ENCODE measurements at regions not wholly inside any gene's neighbourhood (a gene's known extent, or its start where the extent isn't known, plus 50 kb on each side); places are given as distances from the start of the nearest gene placed in this dataset.

GRCh38 chr3:104553121-104553520 is 813.6 kb upstream of the ALCAM start:
- TF ChIP-seq CTCF (IDR thresholded peaks at IDR 0.05; ENCODE audit: borderline replicate concordance, extremely low read depth, insufficient read depth): no peak
- Histone ChIP-seq H3K27ac (ENCODE audit: low read depth in 2 of 2, low read length in 2 of 2) (no peak overlapping the region), H3K27me3 (ENCODE audit: control insufficient read depth, insufficient read depth, low read length) (no peaks in the 10 kb centered on the region), H3K4me3 (ENCODE audit: low read length in 3 of 3) (no peak overlapping the region), H3K9ac (ENCODE audit: low read length in 3 of 3) (no peak overlapping the region), H3K9me3 (ENCODE audit: control insufficient read depth in 2 of 3, insufficient read depth in 1 of 3, low read length in 3 of 3) (no peaks in the 10 kb centered on the region), H3K36me3 (ENCODE audit: control insufficient read depth in 2 of 3, insufficient read depth in 3 of 3, low read length in 3 of 3) (no peaks in the 10 kb centered on the region), H3K4me1 (ENCODE audit: control insufficient read depth in 2 of 3, insufficient read depth in 2 of 3, low read depth in 1 of 3, low read length in 3 of 3) (no peaks in the 10 kb centered on the region)
- DNase-seq (no peak), FAIRE-seq (no peak)
- intact Hi-C loops (cut with DNase I): no loop called here

GRCh38 chr3:104554425-104554824 is 812.3 kb upstream of the ALCAM start:
- FAIRE-seq: no peak
- H3K27me3 ChIP-seq (ENCODE audit: control insufficient read depth, insufficient read depth, low read length): no peaks in the 10 kb centered on the region

GRCh38 chr3:104555728-104556127 is 811.0 kb upstream of the ALCAM start:
- H3K4me1 ChIP-seq (ENCODE audit: control insufficient read depth in 2 of 3, insufficient read depth in 2 of 3, low read depth in 1 of 3, low read length in 3 of 3): no peaks in the 10 kb centered on the region

More at GRCh38 chr3:104554425-104554824, 812.3 kb upstream of the ALCAM start:
- DNase-seq: no peak
- H3K36me3 ChIP-seq (ENCODE audit: control insufficient read depth in 2 of 3, insufficient read depth in 3 of 3, low read length in 3 of 3): no peaks in the 10 kb centered on the region
- H3K4me3 ChIP-seq (ENCODE audit: low read length in 3 of 3): no peak overlapping the region
- no peaks in the 10 kb centered on the region for H3K4me1 ChIP-seq (ENCODE audit: control insufficient read depth in 2 of 3, insufficient read depth in 2 of 3, low read depth in 1 of 3, low read length in 3 of 3)
- no peaks in the 10 kb centered on the region for H3K9me3 ChIP-seq (ENCODE audit: control insufficient read depth in 2 of 3, insufficient read depth in 1 of 3, low read length in 3 of 3)
- H3K9ac ChIP-seq (ENCODE audit: low read length in 3 of 3): no peak overlapping the region
- intact Hi-C loops (cut with DNase I): no loop called here
- H3K27ac ChIP-seq (ENCODE audit: low read depth in 2 of 2, low read length in 2 of 2): no peak overlapping the region
- no peak for TF ChIP-seq CTCF (IDR thresholded peaks at IDR 0.05; ENCODE audit: borderline replicate concordance, extremely low read depth, insufficient read depth)

More at GRCh38 chr3:104555728-104556127, 811.0 kb upstream of the ALCAM start:
- TF ChIP-seq CTCF (IDR thresholded peaks at IDR 0.05; ENCODE audit: borderline replicate concordance, extremely low read depth, insufficient read depth): no peak
- H3K9ac ChIP-seq (ENCODE audit: low read length in 3 of 3): no peak overlapping the region
- FAIRE-seq: no peak
- no peak overlapping the region for H3K4me3 ChIP-seq (ENCODE audit: low read length in 3 of 3)
- intact Hi-C loops (cut with DNase I): no loop called here
- peak in 1 of 5 donors; percentile 1 for DNase-seq
- no peaks in the 10 kb centered on the region for H3K9me3 ChIP-seq (ENCODE audit: control insufficient read depth in 2 of 3, insufficient read depth in 1 of 3, low read length in 3 of 3)
- no peaks in the 10 kb centered on the region for H3K36me3 ChIP-seq (ENCODE audit: control insufficient read depth in 2 of 3, insufficient read depth in 3 of 3, low read length in 3 of 3)
- H3K27me3 ChIP-seq (ENCODE audit: control insufficient read depth, insufficient read depth, low read length): no peaks in the 10 kb centered on the region
- no peak overlapping the region for H3K27ac ChIP-seq (ENCODE audit: low read depth in 2 of 2, low read length in 2 of 2)
